MM.1S (cell line): ENCODE measurements at regions not wholly inside any gene's neighbourhood (a gene's known extent, or its start where the extent isn't known, plus 50 kb on each side); places are given as distances from the start of the nearest gene placed in this dataset.

Experiments
- DNase-seq: peaks from one replicate; pipeline ENCODE4 v3.0.0-alpha.2; 2015
- H2AFZ ChIP-seq: fragments of 300-600 bp; sonication (generic); 2 replicates; pipeline ENCODE4 v1.6.0; 2016; ENCODE audit warnings: antibody characterized with exemption, low read length
- H3F3A ChIP-seq: fragments of 300-600 bp; sonication (generic); 2 replicates; pipeline ENCODE4 v1.6.1; 2016; ENCODE audit warnings: mild to moderate bottlenecking, antibody characterized with exemption, low read length, moderate library complexity, mixed read lengths; ENCODE audit not compliant: insufficient read depth
- H3K27ac ChIP-seq: fragments of 300-600 bp; sonication (generic); 2 replicates; pipeline ENCODE4 v1.5.1; 2016; ENCODE audit warnings: mild to moderate bottlenecking, low read length
- H3K27me3 ChIP-seq: fragments of 300-600 bp; sonication (generic); replicated peaks from 2 replicates; pipeline ENCODE4 v1.6.0; 2016; ENCODE audit warnings: low read length; ENCODE audit not compliant: insufficient read depth
- H3K36me3 ChIP-seq: fragments of 300-600 bp; sonication (generic); replicated peaks from 2 replicates; pipeline ENCODE4 v1.6.1; 2016; ENCODE audit warnings: mild to moderate bottlenecking, low read length, mixed read lengths; ENCODE audit not compliant: insufficient read depth
- H3K4me1 ChIP-seq: fragments of 300-600 bp; sonication (generic); 2 replicates; pipeline ENCODE4 v1.6.1; 2016; ENCODE audit warnings: low read length, mixed read lengths
- H3K4me2 ChIP-seq: fragments of 300-600 bp; sonication (generic); 2 replicates; pipeline ENCODE4 v1.6.0; 2016; ENCODE audit warnings: low read depth, low read length
- H3K4me3 ChIP-seq: fragments of 300-600 bp; sonication (generic); 2 replicates; pipeline ENCODE4 v1.5.1; 2016; ENCODE audit warnings: low read length, mixed read lengths
- H3K79me2 ChIP-seq: fragments of 300-600 bp; sonication (generic); 2 replicates; pipeline ENCODE4 v1.6.1; 2016; ENCODE audit warnings: mixed run types, low read length, mixed read lengths
- H3K9ac ChIP-seq: fragments of 300-600 bp; sonication (generic); 2 replicates; pipeline ENCODE4 v1.6.1; 2016; ENCODE audit warnings: low read length, mixed read lengths
- H3K9me2 ChIP-seq: fragments of 300-600 bp; sonication (generic); replicated peaks from 2 replicates; pipeline ENCODE4 v1.6.1; 2016; ENCODE audit warnings: mild to moderate bottlenecking, low read length, mixed read lengths; ENCODE audit not compliant: insufficient read depth
- H3K9me3 ChIP-seq: fragments of 300-600 bp; sonication (generic); replicated peaks from 2 replicates; pipeline ENCODE4 v1.6.1; 2016; ENCODE audit warnings: mild to moderate bottlenecking, low read length, mixed read lengths; ENCODE audit not compliant: insufficient read depth
- H4K20me1 ChIP-seq: fragments of 300-600 bp; sonication (generic); 2 replicates; pipeline ENCODE4 v1.6.1; 2016; ENCODE audit warnings: mild to moderate bottlenecking, low read length, moderate library complexity, mixed read lengths; ENCODE audit not compliant: insufficient read depth
- CTCF ChIP-seq: fragments of 300-600 bp; sonication (generic); IDR thresholded peaks from 2 replicates; pipeline ENCODE4 v1.5.1; 2016; ENCODE audit warnings: antibody characterized with exemption, low read length, mixed read lengths
- EZH2 ChIP-seq: fragments of 300-600 bp; sonication (generic); optimal IDR thresholded peaks from 2 replicates; pipeline ENCODE3; 2017; ENCODE audit warnings: low read depth, mild to moderate bottlenecking, antibody characterized with exemption, low read length, mixed read lengths
- EZH2phosphoT487 ChIP-seq: fragments of 300-600 bp; sonication (generic); IDR thresholded peaks from 2 replicates; pipeline ENCODE4 v1.6.1; 2018; ENCODE audit warnings: antibody characterized with exemption, low read length

- H3K9me3 ChIP-seq, result no peaks in the 10 kb centered on the region
- H3K27me3 ChIP-seq, result no peaks in the 10 kb centered on the region
- DNase-seq, result no peak
- no peaks in the 10 kb centered on the region for H3K36me3 ChIP-seq
- H3F3A ChIP-seq, result no peaks in the 10 kb centered on the region
- H4K20me1 ChIP-seq, result no peaks in the 10 kb centered on the region
- no peak for TF ChIP-seq EZH2phosphoT487
- no peak for TF ChIP-seq EZH2
- TF ChIP-seq CTCF, result no peak
- no peaks in the 10 kb centered on the region for H3K79me2 ChIP-seq
- H3K9ac ChIP-seq, result no peak overlapping the region
- no peak overlapping the region for H3K27ac ChIP-seq
- H2AFZ ChIP-seq, result no peak overlapping the region
- no peak overlapping the region for H3K4me2 ChIP-seq
- H3K4me1 ChIP-seq, result no peaks in the 10 kb centered on the region
- no peaks in the 10 kb centered on the region for H3K9me2 ChIP-seq
- no peak overlapping the region for H3K4me3 ChIP-seq
Measured at GRCh38 chr4:59834943-59835342, 1365.2 kb upstream of the ADGRL3 start.

GRCh38 chr4:59837751-59838150 lies 1362.4 kb upstream of the ADGRL3 start:
- Histone ChIP-seq H3K27me3 (no peaks in the 10 kb centered on the region), H3K9me3 (no peaks in the 10 kb centered on the region), H3K27ac (no peak overlapping the region), H3K79me2 (no peaks in the 10 kb centered on the region), H3F3A (no peaks in the 10 kb centered on the region), H3K9me2 (no peaks in the 10 kb centered on the region), H3K4me1 (no peaks in the 10 kb centered on the region), H2AFZ (no peak overlapping the region), H3K4me3 (no peak overlapping the region), H3K4me2 (no peak overlapping the region), H3K9ac (no peak overlapping the region), H4K20me1 (no peaks in the 10 kb centered on the region), H3K36me3 (no peaks in the 10 kb centered on the region)
- TF ChIP-seq EZH2 (no peak), EZH2phosphoT487 (no peak), CTCF (no peak)
- no peak for DNase-seq

- no peaks in the 10 kb centered on the region for H3K79me2 ChIP-seq
- H3K9me3 ChIP-seq, result no peaks in the 10 kb centered on the region
- no peak for DNase-seq
- H3K9ac ChIP-seq, result no peak overlapping the region
- no peaks in the 10 kb centered on the region for H3K9me2 ChIP-seq
- no peak overlapping the region for H2AFZ ChIP-seq
- H3K4me3 ChIP-seq, result no peak overlapping the region
- no peaks in the 10 kb centered on the region for H4K20me1 ChIP-seq
- H3K4me2 ChIP-seq, result no peak overlapping the region
- no peaks in the 10 kb centered on the region for H3K4me1 ChIP-seq
- H3F3A ChIP-seq, result no peaks in the 10 kb centered on the region
- H3K36me3 ChIP-seq, result no peaks in the 10 kb centered on the region
- no peaks in the 10 kb centered on the region for H3K27me3 ChIP-seq
- no peak overlapping the region for H3K27ac ChIP-seq
- TF ChIP-seq EZH2phosphoT487 (no peak), EZH2 (no peak), CTCF (no peak)
Measured at GRCh38 chr4:59838236-59838635, 1361.9 kb upstream of the ADGRL3 start.
